Activated T-helper 17 cell treated with anti-CD3 and anti-CD28 coated beads, Interleukin-2, amount 50 U/mL, for 72 hours (primary cell): ENCODE measurements at regions not wholly inside any gene's neighbourhood (a gene's known extent, or its start where the extent isn't known, plus 50 kb on each side); places are given as distances from the start of the nearest gene placed in this dataset.
"Not testable (repeated sequence)": the region's sequence is repeated elsewhere in the genome, so short reads cannot be mapped to it uniquely, and the experiment has no call there.

ENCODE experiments used
- ATAC-seq: fragments of 150-1000 bp; cut with Tn5 transposase; replicated peaks from 2 replicates; pipeline ENCODE4 v1.10.0; 2021; ENCODE audit warnings: mild to moderate bottlenecking, moderate library complexity
- H3K27ac Mint-ChIP-seq: one replicate; pipeline ENCODE4 v1.8.0; 2022; ENCODE audit warnings: mixed read lengths
- H3K27me3 Mint-ChIP-seq: one replicate; pipeline ENCODE4 v1.8.0; 2022; ENCODE audit warnings: mixed read lengths
- H3K36me3 Mint-ChIP-seq: one replicate; pipeline ENCODE4 v1.8.0; 2022; ENCODE audit warnings: low read depth, mild to moderate bottlenecking, mixed read lengths
- H3K4me1 Mint-ChIP-seq: one replicate; pipeline ENCODE4 v1.8.0; 2022; ENCODE audit warnings: mixed read lengths
- H3K4me3 Mint-ChIP-seq: one replicate; pipeline ENCODE4 v1.8.0; 2022; ENCODE audit warnings: mild to moderate bottlenecking, mixed read lengths
- H3K9me3 Mint-ChIP-seq: one replicate; pipeline ENCODE4 v1.8.0; 2022; ENCODE audit warnings: mixed read lengths

- Mint-ChIP-seq H3K27ac (no peak overlapping the region), H3K4me1 (no peaks in the 10 kb centered on the region), H3K27me3 (no peaks in the 10 kb centered on the region), H3K9me3 (no peaks in the 10 kb centered on the region), H3K4me3 (no peak overlapping the region), H3K36me3 (no peaks in the 10 kb centered on the region)
- ATAC-seq, result no peak
These were observed 640.4 kb downstream of the LMO4 start for GRCh38 chr1:87969040-87969439.

- Mint-ChIP-seq H3K27me3 (peaks cover 14% of the 10 kb centered on the region), H3K4me3 (no peak overlapping the region), H3K9me3 (no peaks in the 10 kb centered on the region), H3K4me1 (no peaks in the 10 kb centered on the region), H3K27ac (no peak overlapping the region), H3K36me3 (no peaks in the 10 kb centered on the region)
- ATAC-seq, result no peak
These were observed 644.1 kb downstream of the LMO4 start for GRCh38 chr1:87972811-87973210.

- Mint-ChIP-seq H3K27ac (no peak overlapping the region), H3K4me1 (no peaks in the 10 kb centered on the region), H3K4me3 (no peak overlapping the region), H3K27me3 (peaks cover 14% of the 10 kb centered on the region), H3K36me3 (no peaks in the 10 kb centered on the region), H3K9me3 (no peaks in the 10 kb centered on the region)
- no peak for ATAC-seq
These were observed 645.2 kb downstream of the LMO4 start for GRCh38 chr1:87973896-87974295.

GRCh38 chr1:87976316-87976715, 647.6 kb downstream of the LMO4 start:
- Mint-ChIP-seq H3K27me3 (peaks cover 19% of the 10 kb centered on the region), H3K9me3 (no peaks in the 10 kb centered on the region), H3K27ac (no peak overlapping the region), H3K4me1 (no peaks in the 10 kb centered on the region), H3K4me3 (no peak overlapping the region), H3K36me3 (no peaks in the 10 kb centered on the region)
- ATAC-seq, result no peak

GRCh38 chr1:87977145-87977544, 648.5 kb downstream of the LMO4 start:
- Mint-ChIP-seq H3K27ac (no peak overlapping the region), H3K4me3 (no peak overlapping the region), H3K9me3 (no peaks in the 10 kb centered on the region), H3K36me3 (no peaks in the 10 kb centered on the region), H3K27me3 (peaks cover 19% of the 10 kb centered on the region), H3K4me1 (no peaks in the 10 kb centered on the region)
- no peak for ATAC-seq

- Mint-ChIP-seq H3K9me3 (no peaks in the 10 kb centered on the region), H3K4me1 (no peaks in the 10 kb centered on the region), H3K27me3 (peaks cover 24% of the 10 kb centered on the region), H3K27ac (no peak overlapping the region), H3K4me3 (no peak overlapping the region), H3K36me3 (no peaks in the 10 kb centered on the region)
- no peak for ATAC-seq
These were observed 650.4 kb downstream of the LMO4 start for GRCh38 chr1:87979079-87979478.

- ATAC-seq, result no peak
- Mint-ChIP-seq H3K9me3 (no peaks in the 10 kb centered on the region), H3K27ac (no peak overlapping the region), H3K4me3 (no peak overlapping the region), H3K27me3 (peaks cover 28% of the 10 kb centered on the region), H3K4me1 (no peaks in the 10 kb centered on the region), H3K36me3 (no peaks in the 10 kb centered on the region)
These were observed 651.8 kb downstream of the LMO4 start for GRCh38 chr1:87980494-87980893.

GRCh38 chr1:87981386-87981785, 652.7 kb downstream of the LMO4 start:
- no peak overlapping the region for H3K27ac Mint-ChIP-seq
- no peak for ATAC-seq
- no peaks in the 10 kb centered on the region for H3K4me1 Mint-ChIP-seq
- no peak overlapping the region for H3K4me3 Mint-ChIP-seq
- H3K36me3 Mint-ChIP-seq, result no peaks in the 10 kb centered on the region
- H3K27me3 Mint-ChIP-seq, result peaks cover 25% of the 10 kb centered on the region
- H3K9me3 Mint-ChIP-seq, result no peaks in the 10 kb centered on the region

GRCh38 chr1:87981810-87982209, 653.1 kb downstream of the LMO4 start:
- Mint-ChIP-seq H3K27ac (no peak overlapping the region), H3K4me1 (no peaks in the 10 kb centered on the region), H3K4me3 (no peak overlapping the region), H3K9me3 (no peaks in the 10 kb centered on the region), H3K27me3 (peaks cover 25% of the 10 kb centered on the region), H3K36me3 (no peaks in the 10 kb centered on the region)
- ATAC-seq, result no peak

- no peak for ATAC-seq
- H3K27me3 Mint-ChIP-seq, result peaks cover 23% of the 10 kb centered on the region
- H3K27ac Mint-ChIP-seq, result no peak overlapping the region
- no peaks in the 10 kb centered on the region for H3K4me1 Mint-ChIP-seq
- no peak overlapping the region for H3K4me3 Mint-ChIP-seq
- no peaks in the 10 kb centered on the region for H3K9me3 Mint-ChIP-seq
- H3K36me3 Mint-ChIP-seq, result no peaks in the 10 kb centered on the region
These were observed 655.2 kb downstream of the LMO4 start for GRCh38 chr1:87983841-87984240.

GRCh38 chr1:87985071-87985470, 656.4 kb downstream of the LMO4 start:
- Mint-ChIP-seq H3K36me3 (no peaks in the 10 kb centered on the region), H3K27me3 (peaks cover 23% of the 10 kb centered on the region), H3K4me1 (no peaks in the 10 kb centered on the region), H3K9me3 (no peaks in the 10 kb centered on the region), H3K4me3 (no peak overlapping the region), H3K27ac (no peak overlapping the region)
- ATAC-seq, result no peak

- ATAC-seq, result no peak
- no peak overlapping the region for H3K27ac Mint-ChIP-seq
- H3K9me3 Mint-ChIP-seq, result no peaks in the 10 kb centered on the region
- H3K4me3 Mint-ChIP-seq, result no peak overlapping the region
- peaks cover 23% of the 10 kb centered on the region for H3K27me3 Mint-ChIP-seq
- no peaks in the 10 kb centered on the region for H3K4me1 Mint-ChIP-seq
- no peaks in the 10 kb centered on the region for H3K36me3 Mint-ChIP-seq
These were observed 657.6 kb downstream of the LMO4 start for GRCh38 chr1:87986130-87986866.

- Mint-ChIP-seq H3K9me3 (no peaks in the 10 kb centered on the region), H3K27ac (no peak overlapping the region), H3K4me1 (no peaks in the 10 kb centered on the region), H3K36me3 (no peaks in the 10 kb centered on the region), H3K27me3 (peaks cover 15% of the 10 kb centered on the region), H3K4me3 (no peak overlapping the region)
- no peak for ATAC-seq
These were observed 660.7 kb downstream of the LMO4 start for GRCh38 chr1:87989346-87989745.

- H3K27me3 Mint-ChIP-seq, result peaks cover 14% of the 10 kb centered on the region
- not testable (repeated sequence) for H3K9me3 Mint-ChIP-seq, H3K4me3 Mint-ChIP-seq, H3K27ac Mint-ChIP-seq, H3K36me3 Mint-ChIP-seq, ATAC-seq, H3K4me1 Mint-ChIP-seq
These were observed 663.9 kb downstream of the LMO4 start for GRCh38 chr1:87992536-87992935.

- Mint-ChIP-seq H3K27ac (no peak overlapping the region), H3K36me3 (no peaks in the 10 kb centered on the region), H3K4me1 (no peaks in the 10 kb centered on the region), H3K4me3 (no peak overlapping the region), H3K9me3 (no peaks in the 10 kb centered on the region), H3K27me3 (peaks cover 13% of the 10 kb centered on the region)
- no peak for ATAC-seq
These were observed 664.4 kb downstream of the LMO4 start for GRCh38 chr1:87993051-87993450.

- H3K27me3 Mint-ChIP-seq, result peaks cover 20% of the 10 kb centered on the region
- H3K4me1 Mint-ChIP-seq, result no peaks in the 10 kb centered on the region
- no peaks in the 10 kb centered on the region for H3K36me3 Mint-ChIP-seq
- no peaks in the 10 kb centered on the region for H3K9me3 Mint-ChIP-seq
- no peak overlapping the region for H3K4me3 Mint-ChIP-seq
- no peak overlapping the region for H3K27ac Mint-ChIP-seq
- no peak for ATAC-seq
These were observed 671.2 kb downstream of the LMO4 start for GRCh38 chr1:87999852-88000251.
